Osteocyte (in vitro differentiated cells): ENCODE measurements at regions not wholly inside any gene's neighbourhood (a gene's known extent, or its start where the extent isn't known, plus 50 kb on each side); places are given as distances from the start of the nearest gene placed in this dataset.

Experiments used
- DNase-seq: peaks from one replicate; pipeline ENCODE4 v3.0.0; 2021; ENCODE audit warnings: mixed read lengths; ENCODE audit not compliant: unreplicated experiment; ENCODE audit errors: extremely low spot score
- H3K27ac Mint-ChIP-seq: one replicate; pipeline ENCODE4 v1.8.0; 2021; ENCODE audit warnings: mild to moderate bottlenecking, mixed read lengths; ENCODE audit not compliant: unreplicated experiment
- H3K27me3 Mint-ChIP-seq: one replicate; pipeline ENCODE4 v1.8.0; 2021; ENCODE audit warnings: mixed read lengths; ENCODE audit not compliant: unreplicated experiment
- H3K36me3 Mint-ChIP-seq: one replicate; pipeline ENCODE4 v1.8.0; 2021; ENCODE audit warnings: mixed read lengths; ENCODE audit not compliant: unreplicated experiment
- H3K4me1 Mint-ChIP-seq: one replicate; pipeline ENCODE4 v1.8.0; 2021; ENCODE audit warnings: mixed read lengths; ENCODE audit not compliant: unreplicated experiment
- H3K4me3 Mint-ChIP-seq: one replicate; pipeline ENCODE4 v1.8.0; 2021; ENCODE audit warnings: mild to moderate bottlenecking, moderate library complexity, mixed read lengths; ENCODE audit not compliant: unreplicated experiment
- H3K9me3 Mint-ChIP-seq: one replicate; pipeline ENCODE4 v1.8.0; 2021; ENCODE audit warnings: mixed read lengths; ENCODE audit not compliant: unreplicated experiment
- TF ChIP-seq, protein P1 (sequence below): fragments of 200-600 bp; sonication (generic); IDR thresholded peaks from 2 replicates; pipeline ENCODE4 v1.5.0; 2021; ENCODE audit warnings: antibody characterized with exemption, mild to moderate bottlenecking, moderate library complexity

DNA sequence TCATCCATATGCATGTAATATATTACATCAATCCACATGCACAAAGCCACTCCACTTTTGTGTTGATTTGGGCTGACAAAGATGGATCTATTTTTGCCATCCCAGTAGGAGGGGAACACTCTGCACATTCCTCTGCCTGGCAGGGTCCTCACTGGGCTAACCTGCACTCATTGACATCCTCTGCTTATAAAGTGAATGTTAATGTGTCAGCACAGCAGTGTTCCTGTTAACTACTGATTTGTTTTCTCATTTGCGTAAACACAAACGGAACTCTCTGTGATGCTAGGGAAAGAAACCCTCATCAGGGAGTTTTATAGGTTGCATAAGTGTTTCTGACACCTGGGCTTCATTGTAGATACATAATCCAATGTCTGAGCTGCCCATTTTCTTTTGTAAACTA, 826.0 kb downstream of the RAB28 start:
- Mint-ChIP-seq H3K4me3 (no peak overlapping the region), H3K27ac (no peak overlapping the region), H3K36me3 (no peaks in the 10 kb centered on the region), H3K4me1 (no peaks in the 10 kb centered on the region), H3K27me3 (no peaks in the 10 kb centered on the region), H3K9me3 (peaks cover 9% of the 10 kb centered on the region)
- DNase-seq, result no peak
- TF ChIP-seq, protein P1, sequence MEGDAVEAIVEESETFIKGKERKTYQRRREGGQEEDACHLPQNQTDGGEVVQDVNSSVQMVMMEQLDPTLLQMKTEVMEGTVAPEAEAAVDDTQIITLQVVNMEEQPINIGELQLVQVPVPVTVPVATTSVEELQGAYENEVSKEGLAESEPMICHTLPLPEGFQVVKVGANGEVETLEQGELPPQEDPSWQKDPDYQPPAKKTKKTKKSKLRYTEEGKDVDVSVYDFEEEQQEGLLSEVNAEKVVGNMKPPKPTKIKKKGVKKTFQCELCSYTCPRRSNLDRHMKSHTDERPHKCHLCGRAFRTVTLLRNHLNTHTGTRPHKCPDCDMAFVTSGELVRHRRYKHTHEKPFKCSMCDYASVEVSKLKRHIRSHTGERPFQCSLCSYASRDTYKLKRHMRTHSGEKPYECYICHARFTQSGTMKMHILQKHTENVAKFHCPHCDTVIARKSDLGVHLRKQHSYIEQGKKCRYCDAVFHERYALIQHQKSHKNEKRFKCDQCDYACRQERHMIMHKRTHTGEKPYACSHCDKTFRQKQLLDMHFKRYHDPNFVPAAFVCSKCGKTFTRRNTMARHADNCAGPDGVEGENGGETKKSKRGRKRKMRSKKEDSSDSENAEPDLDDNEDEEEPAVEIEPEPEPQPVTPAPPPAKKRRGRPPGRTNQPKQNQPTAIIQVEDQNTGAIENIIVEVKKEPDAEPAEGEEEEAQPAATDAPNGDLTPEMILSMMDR, result no peak

DNA sequence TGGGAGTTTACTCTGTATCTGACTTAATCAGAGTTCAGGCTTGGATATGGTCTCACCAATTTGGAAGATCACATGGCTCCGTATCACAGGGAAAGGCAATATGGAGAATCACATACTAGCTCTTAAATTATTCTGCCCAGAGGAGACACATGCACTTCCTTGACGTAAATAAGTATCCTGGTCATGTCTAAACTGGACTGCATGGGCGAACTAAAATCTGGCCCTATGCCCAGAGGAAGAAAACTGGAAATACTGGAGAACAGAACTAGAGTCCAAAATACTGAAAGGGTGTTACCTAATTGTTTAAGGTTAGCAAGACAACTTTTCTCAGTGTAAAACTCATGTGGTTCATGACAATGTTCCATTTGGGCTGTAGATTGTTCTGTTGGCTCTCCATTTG, 832.3 kb downstream of the RAB28 start:
- H3K27ac Mint-ChIP-seq, result no peak overlapping the region
- no peaks in the 10 kb centered on the region for H3K4me1 Mint-ChIP-seq
- TF ChIP-seq, protein P1, result no peak
- no peak overlapping the region for H3K4me3 Mint-ChIP-seq
- H3K36me3 Mint-ChIP-seq, result no peaks in the 10 kb centered on the region
- peaks cover 13% of the 10 kb centered on the region for H3K9me3 Mint-ChIP-seq
- DNase-seq, result no peak
- H3K27me3 Mint-ChIP-seq, result no peaks in the 10 kb centered on the region

DNA sequence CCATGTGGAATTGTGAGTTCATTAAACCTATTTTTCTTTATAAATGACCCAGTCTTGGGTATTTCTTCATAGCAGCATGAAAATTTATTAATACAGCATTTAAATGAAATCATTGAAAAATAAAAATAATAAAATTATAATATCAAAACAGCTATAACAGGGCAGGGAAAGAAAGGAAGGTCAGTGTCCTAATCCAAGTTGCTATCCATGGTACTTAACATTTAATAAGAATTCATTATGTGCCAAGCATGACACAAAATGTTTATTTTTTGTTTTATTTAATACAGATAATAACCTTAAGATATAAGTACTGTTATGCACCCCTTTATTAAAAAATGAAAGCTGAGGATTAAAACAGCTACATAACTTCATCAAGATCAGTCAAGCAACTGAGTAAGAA, 838.4 kb downstream of the RAB28 start:
- Mint-ChIP-seq H3K27me3 (no peaks in the 10 kb centered on the region), H3K36me3 (no peaks in the 10 kb centered on the region), H3K4me3 (no peak overlapping the region), H3K9me3 (peaks cover 12% of the 10 kb centered on the region), H3K27ac (no peak overlapping the region), H3K4me1 (no peaks in the 10 kb centered on the region)
- no peak for DNase-seq
- TF ChIP-seq, protein P1, result no peak

DNA sequence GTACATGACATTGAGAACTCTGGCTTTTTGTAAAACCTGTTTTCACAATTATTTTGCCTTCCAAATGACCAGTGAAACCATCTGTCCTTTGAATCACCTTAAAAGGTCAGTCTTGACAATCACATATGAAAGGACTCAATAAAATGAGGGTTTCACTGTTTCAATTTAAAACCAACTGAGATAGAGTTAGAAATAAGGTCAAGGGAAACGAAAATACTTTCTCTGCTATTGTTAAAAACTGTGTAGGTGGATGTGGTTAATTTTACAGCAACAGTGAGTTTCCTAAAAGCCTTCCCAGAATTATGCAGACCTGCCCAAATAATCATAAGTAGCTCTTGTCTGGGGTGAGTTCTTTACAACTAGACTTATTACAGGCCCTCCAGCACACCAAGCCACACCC, 839.9 kb downstream of the RAB28 start:
- no peaks in the 10 kb centered on the region for H3K36me3 Mint-ChIP-seq
- H3K4me1 Mint-ChIP-seq, result no peaks in the 10 kb centered on the region
- no peaks in the 10 kb centered on the region for H3K27me3 Mint-ChIP-seq
- H3K27ac Mint-ChIP-seq, result no peak overlapping the region
- DNase-seq, result no peak
- TF ChIP-seq, protein P1, result no peak
- peaks cover 8% of the 10 kb centered on the region for H3K9me3 Mint-ChIP-seq
- no peak overlapping the region for H3K4me3 Mint-ChIP-seq

DNA sequence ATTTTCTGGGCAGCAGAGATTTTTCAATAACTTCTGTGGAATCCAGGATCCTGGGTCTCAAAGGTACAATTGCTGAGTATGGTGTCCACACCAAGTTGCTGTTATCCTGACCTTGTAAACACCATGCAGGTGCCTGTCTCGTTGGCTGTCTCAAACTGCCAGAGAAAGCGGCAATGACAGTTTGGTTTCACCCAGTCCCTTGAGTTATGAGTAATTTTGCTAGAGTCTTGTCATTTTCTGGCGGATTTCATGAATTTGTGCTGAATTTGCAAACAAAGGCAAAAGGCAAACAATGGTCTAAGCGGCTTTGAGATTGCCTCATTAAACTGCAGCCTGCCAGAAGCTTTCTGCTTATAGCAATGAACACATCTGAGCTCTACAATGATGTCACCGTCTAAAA, 847.9 kb downstream of the RAB28 start:
- TF ChIP-seq, protein P1, result no peak
- DNase-seq, result no peak
- peaks cover 2% of the 10 kb centered on the region for H3K27me3 Mint-ChIP-seq
- H3K36me3 Mint-ChIP-seq, result no peaks in the 10 kb centered on the region
- H3K9me3 Mint-ChIP-seq, result peaks cover 11% of the 10 kb centered on the region
- H3K4me3 Mint-ChIP-seq, result no peak overlapping the region
- no peak overlapping the region for H3K27ac Mint-ChIP-seq
- no peaks in the 10 kb centered on the region for H3K4me1 Mint-ChIP-seq
